ENCODE measurements at regions not wholly inside any gene's neighbourhood (a gene's known extent, or its start where the extent isn't known, plus 50 kb on each side); places are given as distances from the start of the nearest gene placed in this dataset.

DNA sequence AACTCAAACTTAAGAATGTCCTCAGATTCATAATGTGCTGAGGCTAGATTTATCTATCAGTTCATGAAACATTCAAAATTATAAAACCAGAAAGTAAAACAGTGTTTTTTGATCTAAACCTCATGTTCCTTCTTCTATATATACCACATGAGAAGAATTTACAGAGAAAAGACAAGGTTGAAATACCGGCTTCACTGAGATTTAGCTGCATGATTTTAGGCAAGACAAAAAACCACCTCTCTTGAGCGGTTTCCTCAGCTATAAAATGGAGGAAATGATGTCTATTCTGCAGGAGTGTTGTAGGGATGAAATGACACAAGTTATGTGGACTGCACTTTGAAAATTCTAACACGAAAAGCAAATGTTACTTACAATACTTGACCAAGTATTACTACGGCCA, 80.6 kb upstream of the FOXB1 start:
- intact Hi-C loops (cut with micrococcal nuclease), result no loop called here
- no peaks in the 10 kb centered on the region for H3K4me1 ChIP-seq (ENCODE audit: control insufficient read depth in 2 of 2, insufficient read depth in 2 of 2, low read length in 2 of 2)
- no peak overlapping the region for H3K9ac ChIP-seq (ENCODE audit: low read length)
- Mint-ChIP-seq H3K27me3 (peaks cover 22% of the 10 kb centered on the region), H3K9me3 (ENCODE audit: insufficient read depth) (no peaks in the 10 kb centered on the region), H3K27ac (no peak overlapping the region), H3K4me1 (no peaks in the 10 kb centered on the region), H3K4me3 (no peak overlapping the region)
- no peaks in the 10 kb centered on the region for H3K79me2 ChIP-seq (ENCODE audit: control insufficient read depth, insufficient read depth, low read length)
- ChIA-PET POLR2A (no interaction called here), CTCF (no interaction called here)
- no peaks in the 10 kb centered on the region for H3K36me3 ChIP-seq (replicated peaks in 1 of 2; ENCODE audit: control extremely low read depth in 1 of 2, control insufficient read depth in 1 of 2, extremely low read depth in 1 of 2, insufficient read depth in 2 of 2, low read length in 1 of 2)
- ATAC-seq (ENCODE audit: low read depth) (no peak), DNase-seq (no peak)
- no peak overlapping the region for H3K4me2 ChIP-seq (replicated peaks; ENCODE audit: low read depth, low read length, poor library complexity, severe bottlenecking)
- no peak overlapping the region for H3K4me3 ChIP-seq (ENCODE audit: control extremely low read depth in 1 of 5, extremely low read depth in 1 of 5, insufficient read depth in 1 of 5, low read depth in 2 of 5, low read length in 4 of 5)
- TF ChIP-seq EZH2 (IDR thresholded peaks at IDR 0.05; ENCODE audit: borderline replicate concordance, insufficient read depth, low read depth, low read length, poor library complexity, severe bottlenecking), result no peak
- TF ChIP-seq, protein P1, sequence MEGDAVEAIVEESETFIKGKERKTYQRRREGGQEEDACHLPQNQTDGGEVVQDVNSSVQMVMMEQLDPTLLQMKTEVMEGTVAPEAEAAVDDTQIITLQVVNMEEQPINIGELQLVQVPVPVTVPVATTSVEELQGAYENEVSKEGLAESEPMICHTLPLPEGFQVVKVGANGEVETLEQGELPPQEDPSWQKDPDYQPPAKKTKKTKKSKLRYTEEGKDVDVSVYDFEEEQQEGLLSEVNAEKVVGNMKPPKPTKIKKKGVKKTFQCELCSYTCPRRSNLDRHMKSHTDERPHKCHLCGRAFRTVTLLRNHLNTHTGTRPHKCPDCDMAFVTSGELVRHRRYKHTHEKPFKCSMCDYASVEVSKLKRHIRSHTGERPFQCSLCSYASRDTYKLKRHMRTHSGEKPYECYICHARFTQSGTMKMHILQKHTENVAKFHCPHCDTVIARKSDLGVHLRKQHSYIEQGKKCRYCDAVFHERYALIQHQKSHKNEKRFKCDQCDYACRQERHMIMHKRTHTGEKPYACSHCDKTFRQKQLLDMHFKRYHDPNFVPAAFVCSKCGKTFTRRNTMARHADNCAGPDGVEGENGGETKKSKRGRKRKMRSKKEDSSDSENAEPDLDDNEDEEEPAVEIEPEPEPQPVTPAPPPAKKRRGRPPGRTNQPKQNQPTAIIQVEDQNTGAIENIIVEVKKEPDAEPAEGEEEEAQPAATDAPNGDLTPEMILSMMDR (IDR thresholded peaks at IDR 0.05), result no peak
- H4K20me1 ChIP-seq (ENCODE audit: control insufficient read depth, insufficient read depth, low read length, poor library complexity, severe bottlenecking), result no peaks in the 10 kb centered on the region
- no CpG with 5 or more reads among the region's 4 CpGs for WGBS (ENCODE audit: insufficient coverage)
- peaks cover 0 to 1% (median 0%) of the 10 kb centered on the region in 3 donors for H3K9me3 ChIP-seq (ENCODE audit: control extremely low read depth in 1 of 3, control insufficient read depth in 2 of 3, insufficient read depth in 1 of 3, low read length in 2 of 3)
- H2AFZ ChIP-seq (ENCODE audit: insufficient read depth, low read depth, low read length, poor library complexity, severe bottlenecking), result no peak overlapping the region
- H3K27me3 ChIP-seq (replicated peaks in 1 of 4; ENCODE audit: control extremely low read depth in 1 of 4, control insufficient read depth in 3 of 4, insufficient read depth in 4 of 4, low read length in 3 of 4), result no peaks in the 10 kb centered on the region
- no peak overlapping the region for H3K27ac ChIP-seq (ENCODE audit: low read length in 2 of 2)

- Mint-ChIP-seq H3K27ac (no peak overlapping the region), H3K9me3 (ENCODE audit: insufficient read depth) (no peaks in the 10 kb centered on the region), H3K4me1 (no peaks in the 10 kb centered on the region), H3K4me3 (no peak overlapping the region), H3K27me3 (peaks cover 16% of the 10 kb centered on the region)
- WGBS (ENCODE audit: insufficient coverage), result 76% methylated on average over 4 of the region's 11 CpGs
- DNase-seq (no peak), ATAC-seq (ENCODE audit: low read depth) (no peak)
- ChIA-PET POLR2A (no interaction called here), CTCF (interaction anchor here (2.0 kb wide), 1 partner anchor 9 kb away, joined by 8 read pairs; no protein-coding TSS in a partner anchor)
- Histone ChIP-seq H3K4me1 (ENCODE audit: control insufficient read depth in 2 of 2, insufficient read depth in 2 of 2, low read length in 2 of 2) (no peaks in the 10 kb centered on the region), H3K36me3 (replicated peaks in 1 of 2; ENCODE audit: control extremely low read depth in 1 of 2, control insufficient read depth in 1 of 2, extremely low read depth in 1 of 2, insufficient read depth in 2 of 2, low read length in 1 of 2) (no peaks in the 10 kb centered on the region), H3K9me3 (ENCODE audit: control extremely low read depth in 1 of 3, control insufficient read depth in 2 of 3, insufficient read depth in 1 of 3, low read length in 2 of 3) (no peaks in the 10 kb centered on the region), H4K20me1 (ENCODE audit: control insufficient read depth, insufficient read depth, low read length, poor library complexity, severe bottlenecking) (no peaks in the 10 kb centered on the region), H3K4me2 (replicated peaks; ENCODE audit: low read depth, low read length, poor library complexity, severe bottlenecking) (no peak overlapping the region), H3K27ac (ENCODE audit: low read length in 2 of 2) (no peak overlapping the region), H3K9ac (ENCODE audit: low read length) (no peak overlapping the region), H3K4me3 (ENCODE audit: control extremely low read depth in 1 of 5, extremely low read depth in 1 of 5, insufficient read depth in 1 of 5, low read depth in 2 of 5, low read length in 4 of 5) (no peak overlapping the region), H3K27me3 (replicated peaks in 1 of 4; ENCODE audit: control extremely low read depth in 1 of 4, control insufficient read depth in 3 of 4, insufficient read depth in 4 of 4, low read length in 3 of 4) (no peaks in the 10 kb centered on the region), H2AFZ (ENCODE audit: insufficient read depth, low read depth, low read length, poor library complexity, severe bottlenecking) (no peak overlapping the region), H3K79me2 (ENCODE audit: control insufficient read depth, insufficient read depth, low read length) (no peaks in the 10 kb centered on the region)
- TF ChIP-seq, protein P1 (IDR thresholded peaks at IDR 0.05), result no peak
- no peak for TF ChIP-seq EZH2 (IDR thresholded peaks at IDR 0.05; ENCODE audit: borderline replicate concordance, insufficient read depth, low read depth, low read length, poor library complexity, severe bottlenecking)
- intact Hi-C loops (cut with micrococcal nuclease), result no loop called here
Measured at GRCh38 chr15:59918994-59919951, 84.8 kb upstream of the FOXB1 start.
